ENCODE measurements at regions not wholly inside any gene's neighbourhood (a gene's known extent, or its start where the extent isn't known, plus 50 kb on each side); places are given as distances from the start of the nearest gene placed in this dataset.

- peaks cover 0 to 10% (median 4%) of the 10 kb centered on the region in 11 donors for H3K9me3 Mint-ChIP-seq
- no peak overlapping the region for H3K4me3 Mint-ChIP-seq
- H3K27me3 ChIP-seq (ENCODE audit: control insufficient read depth in 2 of 2, insufficient read depth in 2 of 2, low read length in 2 of 2) = no peaks in the 10 kb centered on the region
- no peak overlapping the region for H3K27ac ChIP-seq (ENCODE audit: low read depth, low read length)
- no peaks in the 10 kb centered on the region for H3K27me3 Mint-ChIP-seq
- no peaks in the 10 kb centered on the region for H3K9me3 ChIP-seq (ENCODE audit: control insufficient read depth in 2 of 3, low read length in 3 of 3)
- no peaks in the 10 kb centered on the region for H3K4me1 Mint-ChIP-seq
- H3K4me1 ChIP-seq (ENCODE audit: control insufficient read depth in 2 of 2, insufficient read depth in 2 of 2, low read length in 2 of 2) = no peaks in the 10 kb centered on the region
- H3K4me3 ChIP-seq (ENCODE audit: low read length) = no peak overlapping the region
- ChIA-PET CTCF (no interaction called here), POLR2A (no interaction called here)
- no peaks in the 10 kb centered on the region for H3K36me3 ChIP-seq (ENCODE audit: control insufficient read depth in 2 of 3, insufficient read depth in 3 of 3, low read length in 3 of 3)
- H3K36me3 Mint-ChIP-seq = no peaks in the 10 kb centered on the region
- no peak overlapping the region for H3K27ac Mint-ChIP-seq
- no peak for DNase-seq
- intact Hi-C loops (cut with micrococcal nuclease) = no loop called here
- ATAC-seq = no peak
These were observed 512.6 kb downstream of the ISL1 start for GRCh38 chr5:51895834-51896233.

GRCh38 chr5:51902512-51902911 is 519.3 kb downstream of the ISL1 start:
- no peaks in the 10 kb centered on the region for H3K4me1 Mint-ChIP-seq
- no peaks in the 10 kb centered on the region for H3K27me3 Mint-ChIP-seq
- H3K9me3 Mint-ChIP-seq = peaks cover 0 to 10% (median 3%) of the 10 kb centered on the region in 11 donors
- no peak overlapping the region for H3K27ac ChIP-seq (ENCODE audit: low read depth, low read length)
- no peaks in the 10 kb centered on the region for H3K27me3 ChIP-seq (ENCODE audit: control insufficient read depth in 2 of 2, insufficient read depth in 2 of 2, low read length in 2 of 2)
- H3K36me3 ChIP-seq (ENCODE audit: control insufficient read depth in 2 of 3, insufficient read depth in 3 of 3, low read length in 3 of 3) = no peaks in the 10 kb centered on the region
- H3K36me3 Mint-ChIP-seq = no peaks in the 10 kb centered on the region
- ATAC-seq (no peak), DNase-seq (no peak)
- no peak overlapping the region for H3K27ac Mint-ChIP-seq
- no peaks in the 10 kb centered on the region for H3K9me3 ChIP-seq (ENCODE audit: control insufficient read depth in 2 of 3, low read length in 3 of 3)
- H3K4me3 ChIP-seq (ENCODE audit: low read length) = no peak overlapping the region
- H3K4me1 ChIP-seq (ENCODE audit: control insufficient read depth in 2 of 2, insufficient read depth in 2 of 2, low read length in 2 of 2) = no peaks in the 10 kb centered on the region
- POLR2A ChIA-PET = no interaction called here
- no peak overlapping the region for H3K4me3 Mint-ChIP-seq
- intact Hi-C loops (cut with micrococcal nuclease) = no loop called here
- CTCF ChIA-PET = no interaction called here

GRCh38 chr5:51908215-51908614 is 525.0 kb downstream of the ISL1 start:
- Histone ChIP-seq H3K27ac (ENCODE audit: low read depth, low read length) (no peak overlapping the region), H3K4me3 (ENCODE audit: low read length) (no peak overlapping the region), H3K9me3 (ENCODE audit: control insufficient read depth in 2 of 3, low read length in 3 of 3) (no peaks in the 10 kb centered on the region), H3K4me1 (ENCODE audit: control insufficient read depth in 2 of 2, insufficient read depth in 2 of 2, low read length in 2 of 2) (no peaks in the 10 kb centered on the region), H3K36me3 (ENCODE audit: control insufficient read depth in 2 of 3, insufficient read depth in 3 of 3, low read length in 3 of 3) (no peaks in the 10 kb centered on the region), H3K27me3 (ENCODE audit: control insufficient read depth in 2 of 2, insufficient read depth in 2 of 2, low read length in 2 of 2) (no peaks in the 10 kb centered on the region)
- ChIA-PET POLR2A (no interaction called here), CTCF (no interaction called here)
- DNase-seq = no peak
- Mint-ChIP-seq H3K36me3 (no peaks in the 10 kb centered on the region), H3K27me3 (no peaks in the 10 kb centered on the region), H3K27ac (no peak overlapping the region), H3K4me1 (no peaks in the 10 kb centered on the region), H3K4me3 (no peak overlapping the region), H3K9me3 (peaks cover 0 to 18% (median 3%) of the 10 kb centered on the region in 11 donors)
- intact Hi-C loops (cut with micrococcal nuclease) = no loop called here
- no peak for ATAC-seq

- intact Hi-C loops (cut with micrococcal nuclease) = no loop called here
- Histone ChIP-seq H3K4me3 (ENCODE audit: low read length) (no peak overlapping the region), H3K9me3 (ENCODE audit: control insufficient read depth in 2 of 3, low read length in 3 of 3) (peaks cover 0 to 6% (median 0%) of the 10 kb centered on the region in 3 experiments), H3K27me3 (ENCODE audit: control insufficient read depth in 2 of 2, insufficient read depth in 2 of 2, low read length in 2 of 2) (no peaks in the 10 kb centered on the region), H3K4me1 (ENCODE audit: control insufficient read depth in 2 of 2, insufficient read depth in 2 of 2, low read length in 2 of 2) (no peaks in the 10 kb centered on the region), H3K27ac (ENCODE audit: low read depth, low read length) (no peak overlapping the region), H3K36me3 (ENCODE audit: control insufficient read depth in 2 of 3, insufficient read depth in 3 of 3, low read length in 3 of 3) (no peaks in the 10 kb centered on the region)
- DNase-seq (no peak), ATAC-seq (no peak)
- Mint-ChIP-seq H3K9me3 (peaks cover 5 to 29% (median 14%) of the 10 kb centered on the region in 11 donors), H3K27ac (no peak overlapping the region), H3K4me3 (no peak overlapping the region), H3K4me1 (no peaks in the 10 kb centered on the region), H3K27me3 (no peaks in the 10 kb centered on the region), H3K36me3 (peaks cover 0 to 5% (median 0%) of the 10 kb centered on the region in 5 donors)
- ChIA-PET POLR2A (no interaction called here), CTCF (no interaction called here)
These were observed 561.4 kb downstream of the ISL1 start for GRCh38 chr5:51944500-51945125.

- POLR2A ChIA-PET = no interaction called here
- no peak overlapping the region for H3K4me3 Mint-ChIP-seq
- no peaks in the 10 kb centered on the region for H3K27me3 ChIP-seq (ENCODE audit: control insufficient read depth in 2 of 2, insufficient read depth in 2 of 2, low read length in 2 of 2)
- no peak overlapping the region for H3K27ac ChIP-seq (ENCODE audit: low read depth, low read length)
- ATAC-seq (no peak), DNase-seq (no peak)
- CTCF ChIA-PET = no interaction called here
- no peaks in the 10 kb centered on the region for H3K36me3 ChIP-seq (ENCODE audit: control insufficient read depth in 2 of 3, insufficient read depth in 3 of 3, low read length in 3 of 3)
- no peak overlapping the region for H3K27ac Mint-ChIP-seq
- H3K27me3 Mint-ChIP-seq = no peaks in the 10 kb centered on the region
- H3K4me1 ChIP-seq (ENCODE audit: control insufficient read depth in 2 of 2, insufficient read depth in 2 of 2, low read length in 2 of 2) = no peaks in the 10 kb centered on the region
- no peaks in the 10 kb centered on the region for H3K9me3 ChIP-seq (ENCODE audit: control insufficient read depth in 2 of 3, low read length in 3 of 3)
- no peaks in the 10 kb centered on the region for H3K4me1 Mint-ChIP-seq
- no peaks in the 10 kb centered on the region for H3K36me3 Mint-ChIP-seq
- H3K9me3 Mint-ChIP-seq = peaks cover 0 to 15% (median 3%) of the 10 kb centered on the region in 11 donors
- no peak overlapping the region for H3K4me3 ChIP-seq (ENCODE audit: low read length)
- intact Hi-C loops (cut with micrococcal nuclease) = no loop called here
These were observed 575.2 kb downstream of the ISL1 start for GRCh38 chr5:51958473-51958872.

- no peak overlapping the region for H3K27ac ChIP-seq (ENCODE audit: low read depth, low read length)
- Mint-ChIP-seq H3K36me3 (no peaks in the 10 kb centered on the region), H3K27me3 (no peaks in the 10 kb centered on the region), H3K9me3 (peaks cover 0 to 8% (median 0%) of the 10 kb centered on the region in 11 donors), H3K27ac (no peak overlapping the region), H3K4me1 (no peaks in the 10 kb centered on the region), H3K4me3 (no peak overlapping the region)
- DNase-seq (no peak), ATAC-seq (no peak)
- H3K4me3 ChIP-seq (ENCODE audit: low read length) = no peak overlapping the region
- H3K36me3 ChIP-seq (ENCODE audit: control insufficient read depth in 2 of 3, insufficient read depth in 3 of 3, low read length in 3 of 3) = no peaks in the 10 kb centered on the region
- ChIA-PET CTCF (no interaction called here), POLR2A (no interaction called here)
- no peaks in the 10 kb centered on the region for H3K27me3 ChIP-seq (ENCODE audit: control insufficient read depth in 2 of 2, insufficient read depth in 2 of 2, low read length in 2 of 2)
- no peaks in the 10 kb centered on the region for H3K9me3 ChIP-seq (ENCODE audit: control insufficient read depth in 2 of 3, low read length in 3 of 3)
- intact Hi-C loops (cut with micrococcal nuclease) = no loop called here
- H3K4me1 ChIP-seq (ENCODE audit: control insufficient read depth in 2 of 2, insufficient read depth in 2 of 2, low read length in 2 of 2) = no peaks in the 10 kb centered on the region
These were observed 577.4 kb downstream of the ISL1 start for GRCh38 chr5:51960617-51961121.

GRCh38 chr5:51961154-51961562 is 577.9 kb downstream of the ISL1 start:
- Histone ChIP-seq H3K4me1 (ENCODE audit: control insufficient read depth in 2 of 2, insufficient read depth in 2 of 2, low read length in 2 of 2) (no peaks in the 10 kb centered on the region), H3K36me3 (ENCODE audit: control insufficient read depth in 2 of 3, insufficient read depth in 3 of 3, low read length in 3 of 3) (no peaks in the 10 kb centered on the region), H3K9me3 (ENCODE audit: control insufficient read depth in 2 of 3, low read length in 3 of 3) (no peaks in the 10 kb centered on the region), H3K27me3 (ENCODE audit: control insufficient read depth in 2 of 2, insufficient read depth in 2 of 2, low read length in 2 of 2) (no peaks in the 10 kb centered on the region), H3K27ac (ENCODE audit: low read depth, low read length) (no peak overlapping the region), H3K4me3 (ENCODE audit: low read length) (no peak overlapping the region)
- peaks cover 0 to 8% (median 0%) of the 10 kb centered on the region in 11 donors for H3K9me3 Mint-ChIP-seq
- no peaks in the 10 kb centered on the region for H3K36me3 Mint-ChIP-seq
- H3K27me3 Mint-ChIP-seq = no peaks in the 10 kb centered on the region
- H3K4me1 Mint-ChIP-seq = no peaks in the 10 kb centered on the region
- POLR2A ChIA-PET = no interaction called here
- intact Hi-C loops (cut with micrococcal nuclease) = no loop called here
- ATAC-seq (no peak), DNase-seq (no peak)
- no peak overlapping the region for H3K27ac Mint-ChIP-seq
- CTCF ChIA-PET = no interaction called here
- no peak overlapping the region for H3K4me3 Mint-ChIP-seq
